RWPE2 (cell line): ENCODE measurements at regions not wholly inside any gene's neighbourhood (a gene's known extent, or its start where the extent isn't known, plus 50 kb on each side); places are given as distances from the start of the nearest gene placed in this dataset.

Experiments
- ATAC-seq: fragments of 200-7000 bp; cut with Tn5 transposase; 3 replicates; pipeline ENCODE4 v1.9.1; 2021; ENCODE audit warnings: low read depth
- DNase-seq: peaks from one replicate; pipeline ENCODE4 v3.0.0-alpha.2; 2020; ENCODE audit warnings: low spot score
- H3K27ac ChIP-seq: fragments of 450-650 bp; 2 replicates; pipeline ENCODE4 v1.5.1; 2017; ENCODE audit warnings: mild to moderate bottlenecking; ENCODE audit not compliant: poor library complexity, severe bottlenecking
- H3K27me3 ChIP-seq: fragments of 250-450 bp; sonication (Bioruptor Pico); 2 replicates; pipeline ENCODE4 v1.5.1; 2021; ENCODE audit warnings: mild to moderate bottlenecking, moderate library complexity; ENCODE audit not compliant: insufficient read depth, poor library complexity, severe bottlenecking
- H3K36me3 ChIP-seq: fragments of 250-450 bp; sonication (Bioruptor Pico); 2 replicates; pipeline ENCODE4 v1.5.1; 2020; ENCODE audit warnings: low read depth, mild to moderate bottlenecking, moderate library complexity
- H3K4me1 ChIP-seq: fragments of 250-450 bp; sonication (Bioruptor Pico); 2 replicates; pipeline ENCODE4 v1.5.1; 2021; ENCODE audit warnings: mild to moderate bottlenecking, moderate library complexity; ENCODE audit not compliant: insufficient read depth, poor library complexity, severe bottlenecking
- H3K4me3 ChIP-seq: fragments of 250-450 bp; sonication (Bioruptor Pico); 2 replicates; pipeline ENCODE4 v1.5.1; 2021; ENCODE audit warnings: mild to moderate bottlenecking, moderate library complexity; ENCODE audit not compliant: severe bottlenecking
- H3K9me3 ChIP-seq: fragments of 250-450 bp; sonication (Bioruptor Pico); 2 replicates; pipeline ENCODE4 v1.5.1; 2021; ENCODE audit warnings: mild to moderate bottlenecking, moderate library complexity; ENCODE audit not compliant: severe bottlenecking
- TF ChIP-seq, protein P1 (sequence below): fragments of 450-650 bp; IDR thresholded peaks from one replicate; pipeline ENCODE4 v1.5.1; 2017; ENCODE audit warnings: mild to moderate bottlenecking, moderate library complexity; ENCODE audit not compliant: poor library complexity, severe bottlenecking

DNA sequence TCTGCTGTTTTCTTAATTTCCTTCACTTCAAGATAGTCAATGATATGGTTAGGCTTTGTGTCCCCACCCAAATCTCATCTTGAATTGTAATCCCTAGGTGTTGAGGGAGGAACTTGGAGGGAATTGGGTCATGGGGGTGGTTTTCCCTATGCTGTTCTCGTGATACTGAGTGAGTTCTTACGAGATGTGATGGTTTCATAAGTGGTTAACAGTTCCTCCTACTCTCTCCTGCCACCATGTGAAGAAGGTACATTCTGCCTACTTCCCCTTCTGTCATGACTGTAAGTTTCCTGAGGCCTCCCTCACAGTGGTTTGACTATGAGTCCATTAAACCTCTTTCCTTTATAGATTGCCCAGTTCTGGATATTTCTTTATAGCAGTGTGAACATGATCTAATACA lies 74.0 kb upstream of the SAMSN1 start:
- ATAC-seq (no peak), DNase-seq (no peak)
- peaks cover 3% of the 10 kb centered on the region for H3K4me1 ChIP-seq
- no peak overlapping the region for H3K27ac ChIP-seq
- no peak overlapping the region for H3K4me3 ChIP-seq
- H3K36me3 ChIP-seq = no peaks in the 10 kb centered on the region
- TF ChIP-seq, protein P1, sequence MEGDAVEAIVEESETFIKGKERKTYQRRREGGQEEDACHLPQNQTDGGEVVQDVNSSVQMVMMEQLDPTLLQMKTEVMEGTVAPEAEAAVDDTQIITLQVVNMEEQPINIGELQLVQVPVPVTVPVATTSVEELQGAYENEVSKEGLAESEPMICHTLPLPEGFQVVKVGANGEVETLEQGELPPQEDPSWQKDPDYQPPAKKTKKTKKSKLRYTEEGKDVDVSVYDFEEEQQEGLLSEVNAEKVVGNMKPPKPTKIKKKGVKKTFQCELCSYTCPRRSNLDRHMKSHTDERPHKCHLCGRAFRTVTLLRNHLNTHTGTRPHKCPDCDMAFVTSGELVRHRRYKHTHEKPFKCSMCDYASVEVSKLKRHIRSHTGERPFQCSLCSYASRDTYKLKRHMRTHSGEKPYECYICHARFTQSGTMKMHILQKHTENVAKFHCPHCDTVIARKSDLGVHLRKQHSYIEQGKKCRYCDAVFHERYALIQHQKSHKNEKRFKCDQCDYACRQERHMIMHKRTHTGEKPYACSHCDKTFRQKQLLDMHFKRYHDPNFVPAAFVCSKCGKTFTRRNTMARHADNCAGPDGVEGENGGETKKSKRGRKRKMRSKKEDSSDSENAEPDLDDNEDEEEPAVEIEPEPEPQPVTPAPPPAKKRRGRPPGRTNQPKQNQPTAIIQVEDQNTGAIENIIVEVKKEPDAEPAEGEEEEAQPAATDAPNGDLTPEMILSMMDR = no peak
- no peaks in the 10 kb centered on the region for H3K27me3 ChIP-seq
- no peaks in the 10 kb centered on the region for H3K9me3 ChIP-seq

DNA sequence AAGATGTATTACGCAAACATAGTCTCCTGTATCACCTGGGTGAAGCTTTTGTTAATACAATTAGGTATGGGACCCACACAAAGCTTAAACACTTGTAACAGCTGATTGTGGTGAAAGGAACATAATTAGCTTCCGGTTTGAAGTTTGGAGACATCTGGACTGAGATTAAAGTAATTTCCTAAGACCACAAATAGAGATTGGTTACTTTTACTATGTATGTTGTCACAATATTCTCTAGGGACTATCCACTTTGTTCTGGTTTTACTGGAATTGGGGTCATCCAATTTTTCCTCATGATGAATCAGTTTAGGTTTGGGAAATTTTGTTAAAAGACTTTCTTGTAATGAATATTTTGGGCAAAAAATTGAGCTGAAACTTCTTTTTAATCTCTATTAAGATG lies 71.8 kb upstream of the SAMSN1 start:
- H3K4me1 ChIP-seq = peaks cover 3% of the 10 kb centered on the region
- no peak for ATAC-seq
- no peaks in the 10 kb centered on the region for H3K27me3 ChIP-seq
- no peak for DNase-seq
- TF ChIP-seq, protein P1 = no peak
- H3K36me3 ChIP-seq = no peaks in the 10 kb centered on the region
- H3K9me3 ChIP-seq = no peaks in the 10 kb centered on the region
- H3K4me3 ChIP-seq = no peak overlapping the region
- no peak overlapping the region for H3K27ac ChIP-seq

DNA sequence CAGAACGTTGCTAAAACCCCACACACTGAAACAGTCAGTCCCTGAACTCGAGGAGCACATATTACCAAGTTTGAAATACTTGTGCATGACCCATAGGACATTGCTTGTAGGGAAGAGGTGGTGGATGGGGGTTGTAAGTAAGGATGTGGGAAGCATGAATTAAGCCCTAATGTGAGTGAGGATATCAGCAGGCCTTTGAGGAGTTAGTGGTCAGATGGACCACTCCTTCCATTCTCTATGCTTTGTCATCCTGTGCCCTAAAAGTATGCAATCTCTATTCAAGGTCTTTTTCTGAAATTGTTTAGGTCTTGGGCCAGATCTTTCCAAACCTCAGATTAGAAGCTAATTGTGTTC lies 70.9 kb upstream of the SAMSN1 start:
- Histone ChIP-seq H3K4me3 (no peak overlapping the region), H3K27ac (no peak overlapping the region), H3K27me3 (no peaks in the 10 kb centered on the region), H3K4me1 (peaks cover 3% of the 10 kb centered on the region), H3K9me3 (no peaks in the 10 kb centered on the region), H3K36me3 (no peaks in the 10 kb centered on the region)
- no peak for DNase-seq
- TF ChIP-seq, protein P1 = no peak
- no peak for ATAC-seq

DNA sequence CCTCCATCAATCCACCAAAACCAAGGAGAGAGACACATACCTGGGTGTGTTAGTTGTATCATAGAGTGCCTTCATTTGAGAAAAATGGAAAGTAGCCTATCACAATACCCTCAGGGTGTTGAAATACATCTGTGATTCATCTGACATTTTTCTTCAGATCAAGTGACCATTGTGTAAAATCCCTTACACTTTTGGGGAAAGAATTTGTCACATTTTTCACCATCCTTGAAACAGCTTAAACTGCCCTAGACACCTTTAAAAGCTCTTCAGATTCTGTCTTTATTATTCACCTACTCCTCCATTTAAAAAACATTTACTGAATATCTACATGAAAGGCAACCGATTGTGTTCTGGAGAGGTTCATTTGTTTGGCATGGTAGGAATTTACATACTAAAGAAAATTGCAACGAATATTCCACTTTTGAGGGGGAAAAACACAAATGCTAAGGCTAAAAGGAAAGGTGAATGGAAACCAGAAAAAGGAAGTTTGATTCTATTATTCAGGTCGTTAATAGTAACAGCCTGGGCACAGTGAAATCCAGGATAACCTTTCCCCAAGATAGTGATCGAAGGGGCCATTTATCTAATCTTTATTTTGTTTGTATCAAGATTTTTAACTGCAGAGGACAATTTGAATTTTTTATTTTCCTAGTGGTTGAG lies 70.4 kb upstream of the SAMSN1 start:
- Histone ChIP-seq H3K36me3 (no peaks in the 10 kb centered on the region), H3K27me3 (no peaks in the 10 kb centered on the region), H3K9me3 (no peaks in the 10 kb centered on the region), H3K4me1 (peaks cover 3% of the 10 kb centered on the region), H3K27ac (no peak overlapping the region), H3K4me3 (no peak overlapping the region)
- no peak for DNase-seq
- TF ChIP-seq, protein P1 = no peak
- peak; percentile 68 for ATAC-seq

DNA sequence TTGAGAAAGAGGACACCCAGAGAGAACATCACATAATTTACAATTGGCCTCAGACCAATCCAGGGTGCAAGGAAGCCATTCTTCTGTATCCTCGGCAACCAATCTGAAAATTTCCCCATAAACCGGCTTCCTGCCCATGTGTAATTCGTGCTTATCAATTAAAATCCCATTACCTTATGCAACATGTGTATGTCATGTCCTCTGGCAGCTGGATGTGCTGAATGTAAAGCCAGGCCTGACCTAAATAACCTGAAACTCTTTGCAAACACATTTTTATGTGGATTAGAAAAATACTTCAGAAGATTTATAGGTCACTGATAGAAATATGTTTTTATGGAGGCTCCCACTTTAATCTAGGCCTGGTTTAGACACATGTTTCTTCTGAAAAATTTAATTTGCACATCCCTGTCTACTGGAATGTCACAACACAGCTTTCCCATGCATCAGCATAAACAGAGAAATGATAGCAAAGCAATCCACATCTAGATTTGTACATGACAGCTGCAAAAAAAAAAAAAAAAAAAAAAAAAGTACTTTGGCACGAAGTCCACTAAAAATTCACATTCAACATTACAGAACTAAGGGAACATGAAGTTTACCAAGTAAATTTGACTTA lies 69.4 kb upstream of the SAMSN1 start:
- Histone ChIP-seq H3K4me1 (peaks cover 3% of the 10 kb centered on the region), H3K27ac (no peak overlapping the region)

More for the DNA sequence above, 69.4 kb upstream of the SAMSN1 start:
- Histone ChIP-seq H3K9me3 (peaks cover 2% of the 10 kb centered on the region), H3K4me3 (no peak overlapping the region), H3K27me3 (no peaks in the 10 kb centered on the region), H3K36me3 (no peaks in the 10 kb centered on the region)
- TF ChIP-seq, protein P1 = no peak
- DNase-seq = no peak
- no peak for ATAC-seq
